Sigmoid colon (tissue), 6 donors: ENCODE measurements at regions not wholly inside any gene's neighbourhood (a gene's known extent, or its start where the extent isn't known, plus 50 kb on each side); places are given as distances from the start of the nearest gene placed in this dataset.

Experiments
- DNase-seq: peaks from one replicate; pipeline ENCODE4 v3.0.0-alpha.2; 2019
- H3K27ac ChIP-seq, 4 donors: fragments of 200-600 bp; sonication (generic); one replicate each; pipeline ENCODE4 v1.5.1; 2016 to 2019; ENCODE audit warnings: mild to moderate bottlenecking in 1 of 4
- H3K27me3 ChIP-seq, 3 donors: fragments of 200-600 bp; sonication (generic); one replicate each; pipeline ENCODE4 v1.5.1; 2019; ENCODE audit warnings: mild to moderate bottlenecking in 1 of 3
- H3K36me3 ChIP-seq, 4 donors: fragments of 200-600 bp; sonication (generic); one replicate each; pipeline ENCODE4 v1.5.1; 2016 to 2019
- H3K4me1 ChIP-seq, 4 donors: fragments of 200-600 bp; sonication (generic); one replicate each; pipeline ENCODE4 v1.5.1; 2017 to 2019
- H3K4me3 ChIP-seq, 4 donors: fragments of 200-600 bp; sonication (generic); one replicate each; pipeline ENCODE4 v1.5.1; 2017 to 2019; ENCODE audit warnings: mild to moderate bottlenecking in 2 of 4, moderate library complexity in 1 of 4
- H3K9me3 ChIP-seq, 4 donors: fragments of 200-600 bp in 3 of 4; sonication (generic) in 3 of 4; one replicate each; pipeline versions ENCODE4 v1.5.1 to v1.6.1; 2013 to 2019
- EP300 ChIP-seq, 4 donors: sonication (generic); formaldehyde crosslinking; IDR thresholded peaks; one replicate each; pipeline ENCODE4 v1.6.1; 2017; ENCODE audit warnings: antibody characterized with exemption in 4 of 4
- POLR2A ChIP-seq, 2 donors: fragments of 450-650 bp; IDR thresholded peaks; one replicate each; pipeline ENCODE4 v1.6.1; 2016; ENCODE audit warnings: antibody characterized with exemption in 2 of 2, mild to moderate bottlenecking in 2 of 2, moderate library complexity in 2 of 2
- POLR2AphosphoS5 ChIP-seq, 4 donors: sonication (generic); formaldehyde crosslinking; IDR thresholded peaks; one replicate each; pipeline ENCODE4 v1.6.1; 2017; ENCODE audit warnings: antibody characterized with exemption in 4 of 4
- WGBS, 2 donors: extraction: QIAGEN DNeasy Blood & Tissue Kit; methylation state at CpG; one replicate each; pipeline ENCODE4 v1.1.7; 2013; 5-methylcytosine and 5-hydroxymethylcytosine counted together
- intact Hi-C: fragments of 100-400 bp; cut with DNase I; formaldehyde crosslinking; loops from one replicate; pipeline ENCODE4 v1.15.1; 2023
- TF ChIP-seq, protein P1 (sequence below), 4 experiments: fragments of 450-650 bp in 3 of 4; fragments of 200-600 bp in 1 of 4; IDR thresholded peaks; one replicate each; pipeline ENCODE4 v1.5.1; 2016 to 2019; ENCODE audit warnings: antibody characterized with exemption in 4 of 4, mild to moderate bottlenecking in 3 of 4, moderate library complexity in 2 of 4
- donor health status: healthy with polysubstance abuse.
- donor health status: healthy.

DNA sequence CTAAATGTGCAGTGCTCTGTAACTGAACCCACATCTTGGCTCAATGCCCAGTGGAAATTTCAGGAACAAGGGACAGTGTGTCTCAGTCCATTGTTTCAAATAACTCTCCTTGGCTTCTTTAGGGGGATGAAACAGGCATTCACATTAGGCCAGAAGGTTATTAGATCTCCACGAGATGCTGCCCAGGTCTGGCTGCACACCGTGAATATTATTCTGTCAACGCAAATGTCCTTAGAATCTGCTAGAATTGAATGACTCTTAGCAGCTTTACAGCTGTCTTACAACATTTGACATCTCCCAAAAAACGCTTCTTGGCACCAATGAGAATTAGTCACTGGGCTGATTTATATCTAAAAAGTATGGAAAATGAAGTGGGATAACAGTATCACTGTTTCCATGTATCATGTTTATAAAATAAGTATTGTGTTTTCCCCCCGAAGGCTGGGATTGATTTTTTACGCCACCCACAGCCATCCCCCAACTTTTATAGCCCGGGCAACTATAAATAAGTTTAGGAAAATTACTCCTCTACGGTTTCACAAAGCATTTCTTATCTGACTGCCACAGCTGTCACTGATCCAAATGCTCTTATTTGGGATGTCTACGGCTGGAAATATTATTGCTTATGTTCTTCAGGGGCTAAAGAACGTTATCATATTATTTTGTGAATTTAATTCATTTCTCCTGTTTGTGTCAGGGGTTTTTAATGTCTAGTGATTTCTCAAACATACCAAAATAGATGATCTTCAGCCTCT lies 559.7 kb upstream of the FAT1 start:
- Histone ChIP-seq H3K27me3 (no peaks in the 10 kb centered on the region), H3K36me3 (no peaks in the 10 kb centered on the region), H3K4me1 (peaks cover 0 to 11% (median 0%) of the 10 kb centered on the region in 4 donors), H3K9me3 (no peaks in the 10 kb centered on the region), H3K4me3 (no peak overlapping the region), H3K27ac (no peak overlapping the region)
- no peak for DNase-seq
- TF ChIP-seq EP300 (IDR thresholded peaks at IDR 0.05): no peak
- TF ChIP-seq, protein P1, sequence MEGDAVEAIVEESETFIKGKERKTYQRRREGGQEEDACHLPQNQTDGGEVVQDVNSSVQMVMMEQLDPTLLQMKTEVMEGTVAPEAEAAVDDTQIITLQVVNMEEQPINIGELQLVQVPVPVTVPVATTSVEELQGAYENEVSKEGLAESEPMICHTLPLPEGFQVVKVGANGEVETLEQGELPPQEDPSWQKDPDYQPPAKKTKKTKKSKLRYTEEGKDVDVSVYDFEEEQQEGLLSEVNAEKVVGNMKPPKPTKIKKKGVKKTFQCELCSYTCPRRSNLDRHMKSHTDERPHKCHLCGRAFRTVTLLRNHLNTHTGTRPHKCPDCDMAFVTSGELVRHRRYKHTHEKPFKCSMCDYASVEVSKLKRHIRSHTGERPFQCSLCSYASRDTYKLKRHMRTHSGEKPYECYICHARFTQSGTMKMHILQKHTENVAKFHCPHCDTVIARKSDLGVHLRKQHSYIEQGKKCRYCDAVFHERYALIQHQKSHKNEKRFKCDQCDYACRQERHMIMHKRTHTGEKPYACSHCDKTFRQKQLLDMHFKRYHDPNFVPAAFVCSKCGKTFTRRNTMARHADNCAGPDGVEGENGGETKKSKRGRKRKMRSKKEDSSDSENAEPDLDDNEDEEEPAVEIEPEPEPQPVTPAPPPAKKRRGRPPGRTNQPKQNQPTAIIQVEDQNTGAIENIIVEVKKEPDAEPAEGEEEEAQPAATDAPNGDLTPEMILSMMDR (IDR thresholded peaks at IDR 0.05): no peak
- no peak for TF ChIP-seq POLR2AphosphoS5 (IDR thresholded peaks at IDR 0.05)
- TF ChIP-seq POLR2A (IDR thresholded peaks at IDR 0.05): no peak
- intact Hi-C loops: no loop called here
- 33 to 57% methylated on average over 10 of the region's 10 CpGs for WGBS, 2 donors

DNA sequence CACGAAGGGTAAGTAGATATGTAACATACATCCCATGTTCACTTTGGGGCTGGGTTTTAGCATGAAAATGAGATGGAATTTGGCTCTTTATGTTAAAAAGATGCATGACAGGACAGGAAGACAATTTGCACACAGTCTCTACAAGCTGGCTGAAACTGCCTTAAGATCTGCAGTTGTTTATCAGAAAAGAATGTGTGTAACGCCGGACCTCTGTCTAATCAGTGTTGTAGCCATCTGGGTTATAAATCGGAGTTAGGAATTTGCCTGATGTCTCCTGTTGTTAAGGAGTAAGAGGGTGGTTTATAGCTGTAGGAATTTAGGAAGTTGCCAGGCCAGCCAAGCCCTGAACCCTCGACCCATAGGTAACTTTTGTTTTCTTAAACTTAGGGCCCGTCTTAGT lies 562.9 kb upstream of the FAT1 start:
- 51 to 74% methylated on average over 6 of the region's 6 CpGs for WGBS, 2 donors
- intact Hi-C loops: no loop called here
- no peak for DNase-seq
- Histone ChIP-seq H3K36me3 (no peaks in the 10 kb centered on the region), H3K27ac (no peak overlapping the region), H3K27me3 (no peaks in the 10 kb centered on the region), H3K4me3 (no peak overlapping the region), H3K9me3 (no peaks in the 10 kb centered on the region), H3K4me1 (peaks cover 0 to 11% (median 0%) of the 10 kb centered on the region in 4 donors)
- TF ChIP-seq, protein P1 (IDR thresholded peaks at IDR 0.05): no peak
- TF ChIP-seq POLR2A (IDR thresholded peaks at IDR 0.05) (no peak), EP300 (IDR thresholded peaks at IDR 0.05) (no peak), POLR2AphosphoS5 (IDR thresholded peaks at IDR 0.05) (no peak)

DNA sequence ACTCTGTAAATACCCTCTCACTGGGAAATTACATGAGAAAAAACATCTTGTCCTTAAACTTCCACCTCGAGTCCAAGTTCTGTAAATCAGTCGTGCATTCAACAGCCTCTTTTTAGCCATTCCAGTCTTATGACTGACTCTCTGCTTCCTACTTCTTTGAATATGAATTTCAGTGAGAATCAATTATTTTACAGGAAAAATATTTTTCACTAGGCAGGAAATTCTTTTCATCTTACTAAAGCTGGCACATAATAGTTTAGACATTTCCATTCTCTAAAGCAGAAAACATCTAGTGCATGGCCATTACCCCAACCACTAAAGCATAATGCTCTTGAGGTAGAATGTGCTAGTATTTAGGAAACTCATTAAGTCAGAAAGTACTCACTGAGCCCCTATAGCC lies 565.7 kb upstream of the FAT1 start:
- H3K27ac ChIP-seq: no peak overlapping the region
- H3K4me3 ChIP-seq: no peak overlapping the region
- intact Hi-C loops: no loop called here
- no peak for DNase-seq
- H3K4me1 ChIP-seq: peaks cover 0 to 11% (median 0%) of the 10 kb centered on the region in 4 donors
- 43 to 45% methylated on average over 2 of the region's 2 CpGs for WGBS, 2 donors
- H3K9me3 ChIP-seq: no peaks in the 10 kb centered on the region
- H3K36me3 ChIP-seq: no peaks in the 10 kb centered on the region
- no peaks in the 10 kb centered on the region for H3K27me3 ChIP-seq
- TF ChIP-seq POLR2AphosphoS5 (IDR thresholded peaks at IDR 0.05) (no peak), POLR2A (IDR thresholded peaks at IDR 0.05) (no peak)

DNA sequence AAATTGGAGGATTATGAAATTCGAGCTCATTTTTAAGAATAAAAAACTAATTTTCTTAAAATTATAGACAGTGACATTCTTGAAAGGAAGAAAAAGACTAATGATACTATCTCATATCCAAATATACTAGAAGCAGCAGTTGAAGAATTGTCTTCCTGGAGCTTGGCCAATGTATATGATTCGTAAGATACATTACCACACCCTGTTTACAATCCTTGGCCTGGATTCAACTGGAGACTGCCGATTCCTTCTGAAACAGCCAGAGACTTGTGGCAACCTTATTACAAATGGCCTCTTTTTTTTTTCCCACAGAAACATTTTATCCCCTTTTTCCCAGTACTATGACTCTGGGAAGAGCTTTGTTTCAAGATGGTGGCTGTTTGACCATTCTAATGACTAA lies 571.2 kb upstream of the FAT1 start:
- TF ChIP-seq POLR2AphosphoS5 (IDR thresholded peaks at IDR 0.05) (no peak), EP300 (IDR thresholded peaks at IDR 0.05) (no peak), POLR2A (IDR thresholded peaks at IDR 0.05) (no peak)
- TF ChIP-seq, protein P1 (IDR thresholded peaks at IDR 0.05): no peak
- WGBS, 2 donors: 16 to 58% methylated on average over 3 of the region's 3 CpGs
- no peak for DNase-seq
- Histone ChIP-seq H3K4me3 (no peak overlapping the region), H3K4me1 (no peaks in the 10 kb centered on the region), H3K9me3 (peaks cover 0 to 3% (median 0%) of the 10 kb centered on the region in 4 donors), H3K36me3 (no peaks in the 10 kb centered on the region), H3K27me3 (no peaks in the 10 kb centered on the region), H3K27ac (no peak overlapping the region)
- intact Hi-C loops: no loop called here

DNA sequence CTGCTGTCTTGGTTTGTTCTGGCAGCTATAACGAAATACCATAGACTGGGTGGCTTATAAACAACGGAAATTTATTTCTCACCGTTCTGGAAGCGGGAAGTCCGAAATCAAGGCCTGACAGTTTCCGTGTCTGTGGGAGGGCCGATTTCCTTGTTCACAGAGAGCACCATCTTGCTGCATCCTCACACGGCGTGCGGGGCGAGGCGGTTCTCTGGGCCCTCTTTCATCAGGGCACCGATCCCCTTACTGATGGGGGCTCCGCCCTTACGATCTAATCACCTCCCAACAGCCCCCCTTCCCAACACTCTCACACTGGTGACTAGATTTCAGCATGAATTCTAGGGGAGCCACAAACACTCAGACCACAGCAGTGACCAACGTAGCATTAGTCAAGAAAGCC lies 578.3 kb upstream of the FAT1 start:
- no peak for DNase-seq
- intact Hi-C loops: no loop called here
- Histone ChIP-seq H3K27ac (no peak overlapping the region), H3K4me1 (peaks cover 0 to 7% (median 3%) of the 10 kb centered on the region in 4 donors), H3K4me3 (no peak overlapping the region), H3K36me3 (no peaks in the 10 kb centered on the region), H3K9me3 (no peaks in the 10 kb centered on the region), H3K27me3 (no peaks in the 10 kb centered on the region)
- WGBS, 2 donors: 94 to 97% methylated on average over 16 of the region's 16 CpGs
- no peak for TF ChIP-seq EP300 (IDR thresholded peaks at IDR 0.05)
- no peak for TF ChIP-seq POLR2A (IDR thresholded peaks at IDR 0.05)
- TF ChIP-seq POLR2AphosphoS5 (IDR thresholded peaks at IDR 0.05): no peak
- TF ChIP-seq, protein P1 (IDR thresholded peaks at IDR 0.05): no peak
